ENCODE measurements at regions not wholly inside any gene's neighbourhood (a gene's known extent, or its start where the extent isn't known, plus 50 kb on each side); places are given as distances from the start of the nearest gene placed in this dataset.

GRCh38 chr2:57204364-57204763, 842.2 kb upstream of the VRK2 start:
- intact Hi-C loops (cut with DNase I) = no loop called here
- Histone ChIP-seq H3K27ac (no peak overlapping the region), H3K4me3 (no peak overlapping the region), H3K27me3 (no peaks in the 10 kb centered on the region), H3K9me3 (peaks cover 0 to 6% (median 0%) of the 10 kb centered on the region in 4 donors), H3K4me1 (no peaks in the 10 kb centered on the region), H3K36me3 (no peaks in the 10 kb centered on the region)
- 33 to 38% methylated on average over 3 of the region's 3 CpGs for WGBS, 2 donors
- no peak for TF ChIP-seq CTCF (IDR thresholded peaks at IDR 0.05)
- TF ChIP-seq EP300 (IDR thresholded peaks at IDR 0.05) = no peak
- TF ChIP-seq POLR2AphosphoS5 (IDR thresholded peaks at IDR 0.05) = no peak
- TF ChIP-seq POLR2A (IDR thresholded peaks at IDR 0.05) = no peak
- no peak for DNase-seq

GRCh38 chr2:57205241-57205640, 841.4 kb upstream of the VRK2 start:
- intact Hi-C loops (cut with DNase I) = no loop called here
- WGBS, 2 donors = 70 to 80% methylated on average over 2 of the region's 2 CpGs
- DNase-seq = no peak
- Histone ChIP-seq H3K9me3 (peaks cover 0 to 6% (median 0%) of the 10 kb centered on the region in 4 donors), H3K27me3 (no peaks in the 10 kb centered on the region), H3K4me1 (no peaks in the 10 kb centered on the region), H3K36me3 (no peaks in the 10 kb centered on the region), H3K4me3 (no peak overlapping the region), H3K27ac (no peak overlapping the region)
- TF ChIP-seq EP300 (IDR thresholded peaks at IDR 0.05) (no peak), CTCF (IDR thresholded peaks at IDR 0.05) (no peak), POLR2A (IDR thresholded peaks at IDR 0.05) (no peak), POLR2AphosphoS5 (IDR thresholded peaks at IDR 0.05) (no peak)

DNA sequence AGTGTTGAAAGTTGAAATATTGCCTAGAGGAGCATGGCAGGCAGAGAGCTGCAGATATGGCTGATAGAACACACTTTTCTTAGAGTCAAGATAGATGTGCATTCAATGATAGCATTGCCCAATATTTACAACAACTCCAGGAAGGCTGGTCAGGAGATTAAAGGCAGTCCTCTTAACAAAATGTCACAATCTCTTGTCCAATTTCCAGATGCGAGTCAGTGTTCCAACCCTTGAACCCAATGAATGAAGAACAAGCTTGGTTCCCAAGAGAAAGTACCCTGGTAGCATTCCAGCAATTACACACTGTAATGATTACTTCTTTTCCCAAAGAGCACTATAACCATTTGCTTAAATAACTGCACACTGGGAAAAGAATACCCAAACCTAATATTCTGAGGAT, 839.4 kb upstream of the VRK2 start:
- no peak overlapping the region for H3K4me3 ChIP-seq
- H3K27ac ChIP-seq = no peak overlapping the region
- peaks cover 0 to 6% (median 0%) of the 10 kb centered on the region in 4 donors for H3K9me3 ChIP-seq
- TF ChIP-seq CTCF (IDR thresholded peaks at IDR 0.05) (no peak), POLR2A (IDR thresholded peaks at IDR 0.05) (no peak), EP300 (IDR thresholded peaks at IDR 0.05) (no peak), POLR2AphosphoS5 (IDR thresholded peaks at IDR 0.05) (no peak)
- no peaks in the 10 kb centered on the region for H3K4me1 ChIP-seq
- intact Hi-C loops (cut with DNase I) = no loop called here
- H3K36me3 ChIP-seq = no peaks in the 10 kb centered on the region
- H3K27me3 ChIP-seq = no peaks in the 10 kb centered on the region
- no peak for DNase-seq
- WGBS, 2 donors = 74 to 89% methylated on average over 1 of the region's 1 CpG

GRCh38 chr2:57209799-57210198, 836.8 kb upstream of the VRK2 start:
- Histone ChIP-seq H3K4me3 (no peak overlapping the region), H3K36me3 (no peaks in the 10 kb centered on the region), H3K27ac (no peak overlapping the region), H3K27me3 (no peaks in the 10 kb centered on the region), H3K9me3 (peaks cover 0 to 6% (median 0%) of the 10 kb centered on the region in 4 donors), H3K4me1 (no peaks in the 10 kb centered on the region)
- intact Hi-C loops (cut with DNase I) = no loop called here
- 74 to 87% methylated on average over 4 of the region's 4 CpGs for WGBS, 2 donors
- no peak for DNase-seq
- TF ChIP-seq POLR2AphosphoS5 (IDR thresholded peaks at IDR 0.05) (no peak), POLR2A (IDR thresholded peaks at IDR 0.05) (no peak), CTCF (IDR thresholded peaks at IDR 0.05) (no peak), EP300 (IDR thresholded peaks at IDR 0.05) (no peak)

GRCh38 chr2:57210855-57211254, 835.8 kb upstream of the VRK2 start:
- Histone ChIP-seq H3K4me1 (no peaks in the 10 kb centered on the region), H3K9me3 (peaks cover 0 to 6% (median 0%) of the 10 kb centered on the region in 4 donors), H3K36me3 (no peaks in the 10 kb centered on the region), H3K27me3 (no peaks in the 10 kb centered on the region), H3K27ac (no peak overlapping the region), H3K4me3 (no peak overlapping the region)
- WGBS, 2 donors = 92 to 93% methylated on average over 4 of the region's 4 CpGs
- DNase-seq = no peak
- TF ChIP-seq POLR2A (IDR thresholded peaks at IDR 0.05) = no peak
- no peak for TF ChIP-seq EP300 (IDR thresholded peaks at IDR 0.05)
- TF ChIP-seq POLR2AphosphoS5 (IDR thresholded peaks at IDR 0.05) = no peak
- TF ChIP-seq CTCF (IDR thresholded peaks at IDR 0.05) = no peak
- intact Hi-C loops (cut with DNase I) = no loop called here
